GM12878 (cell line): ENCODE measurements at regions not wholly inside any gene's neighbourhood (a gene's known extent, or its start where the extent isn't known, plus 50 kb on each side); places are given as distances from the start of the nearest gene placed in this dataset. TPM values are rescaled to one million over a fixed set of nuclear protein-coding genes. Genes with fewer than 3 reads are reported as not detected.

ENCODE experiments used
- CHD4 ChIP-seq: fragments of 200-600 bp; sonication (generic); IDR thresholded peaks from 2 replicates; pipeline ENCODE4 v1.6.1; 2016; ENCODE audit warnings: mild to moderate bottlenecking
- GATAD2B ChIP-seq: fragments of 450-650 bp; conservative IDR thresholded peaks from 2 replicates; pipeline ENCODE4 v1.6.1; 2017; ENCODE audit warnings: low read depth, mild to moderate bottlenecking, moderate library complexity
- ZNF24 ChIP-seq: fragments of 450-650 bp; IDR thresholded peaks from 2 replicates; pipeline ENCODE4 v1.6.1; 2017; ENCODE audit warnings: antibody characterized with exemption, mild to moderate bottlenecking
- small RNA-seq: library from RNA; depleted of rRNA; stranded (forward); fragments of <200 nt; gene quantifications from one replicate; pipeline ENCODE3, GENCODE V24; 2014
- TF ChIP-seq, protein P1 (sequence below): fragments of 450-650 bp; conservative IDR thresholded peaks from 2 replicates; pipeline ENCODE4 v1.6.1; 2017; ENCODE audit warnings: mild to moderate bottlenecking, moderate library complexity

- TF ChIP-seq, protein P1, sequence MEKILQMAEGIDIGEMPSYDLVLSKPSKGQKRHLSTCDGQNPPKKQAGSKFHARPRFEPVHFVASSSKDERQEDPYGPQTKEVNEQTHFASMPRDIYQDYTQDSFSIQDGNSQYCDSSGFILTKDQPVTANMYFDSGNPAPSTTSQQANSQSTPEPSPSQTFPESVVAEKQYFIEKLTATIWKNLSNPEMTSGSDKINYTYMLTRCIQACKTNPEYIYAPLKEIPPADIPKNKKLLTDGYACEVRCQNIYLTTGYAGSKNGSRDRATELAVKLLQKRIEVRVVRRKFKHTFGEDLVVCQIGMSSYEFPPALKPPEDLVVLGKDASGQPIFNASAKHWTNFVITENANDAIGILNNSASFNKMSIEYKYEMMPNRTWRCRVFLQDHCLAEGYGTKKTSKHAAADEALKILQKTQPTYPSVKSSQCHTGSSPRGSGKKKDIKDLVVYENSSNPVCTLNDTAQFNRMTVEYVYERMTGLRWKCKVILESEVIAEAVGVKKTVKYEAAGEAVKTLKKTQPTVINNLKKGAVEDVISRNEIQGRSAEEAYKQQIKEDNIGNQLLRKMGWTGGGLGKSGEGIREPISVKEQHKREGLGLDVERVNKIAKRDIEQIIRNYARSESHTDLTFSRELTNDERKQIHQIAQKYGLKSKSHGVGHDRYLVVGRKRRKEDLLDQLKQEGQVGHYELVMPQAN: no peak
- TF ChIP-seq ZNF24 (peak; percentile 100), CHD4 (peak; percentile 74; the same call in 1 of the 2 replicates), GATAD2B (peak; percentile 94)
- TF ChIP-seq, all 136 proteins: peak for 18
Measured at GRCh38 chr20:63056236-63057170, 49.7 kb upstream of the BHLHE23 start (continued).

Small RNA genes lying in the stretch of these regions (small RNA-seq; reads per million reads assigned to genes)
- not detected for gene RF00635
